ENCODE measurements at regions not wholly inside any gene's neighbourhood (a gene's known extent, or its start where the extent isn't known, plus 50 kb on each side); places are given as distances from the start of the nearest gene placed in this dataset.

GRCh38 chr12:27382924-27383323 lies 50.3 kb downstream of the BMAL2 start:
- no peak for DNase-seq

- DNase-seq = peak; percentile 80
Measured at GRCh38 chr12:27383429-27384260, 51.0 kb downstream of the BMAL2 start.

- no peak for DNase-seq
Measured at GRCh38 chr12:27384261-27384590, 51.6 kb downstream of the BMAL2 start.

GRCh38 chr12:27385766-27386564 lies 53.3 kb downstream of the BMAL2 start:
- no peak for DNase-seq

GRCh38 chr12:27387473-27387872 lies 54.8 kb downstream of the BMAL2 start:
- DNase-seq = no peak

GRCh38 chr12:27388650-27389049 lies 56.0 kb downstream of the BMAL2 start:
- no peak for DNase-seq

GRCh38 chr12:27394676-27395075 lies 51.9 kb upstream of the SMCO2 start:
- DNase-seq = no peak

- no peak for DNase-seq
Measured at GRCh38 chr12:27396216-27396815, 50.2 kb upstream of the SMCO2 start.
